H9 (cell line): ENCODE measurements at regions not wholly inside any gene's neighbourhood (a gene's known extent, or its start where the extent isn't known, plus 50 kb on each side); places are given as distances from the start of the nearest gene placed in this dataset.
"Not testable (repeated sequence)": the region's sequence is repeated elsewhere in the genome, so short reads cannot be mapped to it uniquely, and the experiment has no call there.

Source experiments
- DNase-seq: peaks from one replicate; pipeline ENCODE4 v3.0.0-alpha.2; 2017
- H2AFZ ChIP-seq: one replicate; pipeline ENCODE4 v1.6.1; 2013; ENCODE audit warnings: mild to moderate bottlenecking, low read length, control low read depth, moderate library complexity
- H2AK5ac ChIP-seq: 2 replicates; pipeline ENCODE4 v1.6.1; 2013; ENCODE audit warnings: low read length, control low read depth, mixed read lengths; ENCODE audit not compliant: insufficient read length
- H2BK120ac ChIP-seq: one replicate; pipeline ENCODE4 v1.6.1; 2013; ENCODE audit warnings: low read depth, mild to moderate bottlenecking, low read length, control low read depth, inconsistent platforms; ENCODE audit not compliant: poor library complexity, severe bottlenecking
- H2BK12ac ChIP-seq: 2 replicates; pipeline ENCODE4 v1.6.1; 2013; ENCODE audit warnings: low read length, control low read depth, mixed read lengths, low read depth; ENCODE audit not compliant: insufficient read length
- H2BK15ac ChIP-seq: 2 replicates; pipeline ENCODE4 v1.6.1; 2013; ENCODE audit warnings: low read depth, low read length, control low read depth
- H2BK20ac ChIP-seq: one replicate; pipeline ENCODE4 v1.6.1; 2013; ENCODE audit warnings: low read depth, mild to moderate bottlenecking, low read length, control low read depth, inconsistent platforms; ENCODE audit not compliant: poor library complexity, severe bottlenecking
- H2BK5ac ChIP-seq: 2 replicates; pipeline ENCODE4 v1.6.1; 2013; ENCODE audit warnings: low read length, control low read depth, mixed read lengths; ENCODE audit not compliant: insufficient read length
- H3K14ac ChIP-seq: 2 replicates; pipeline ENCODE4 v1.6.1; 2013; ENCODE audit warnings: low read length, control low read depth; ENCODE audit not compliant: insufficient read depth
- H3K18ac ChIP-seq: 2 replicates; pipeline ENCODE4 v1.6.1; 2013; ENCODE audit warnings: low read depth, mild to moderate bottlenecking, mixed read lengths, low read length, control low read depth; ENCODE audit not compliant: insufficient read length
- H3K23ac ChIP-seq: 2 replicates; pipeline ENCODE4 v1.6.1; 2013; ENCODE audit warnings: low read length, control low read depth, mixed read lengths, low read depth; ENCODE audit not compliant: insufficient read length
- H3K23me2 ChIP-seq: 2 replicates; pipeline ENCODE4 v1.6.1; 2013; ENCODE audit warnings: low read depth, mild to moderate bottlenecking, mixed read lengths, low read length, control low read depth; ENCODE audit not compliant: insufficient read length, poor library complexity, severe bottlenecking
- H3K27ac ChIP-seq: 2 replicates; pipeline ENCODE4 v1.5.1; 2013; ENCODE audit warnings: low read length, control low read depth, mixed read lengths, low read depth; ENCODE audit not compliant: insufficient read length
- H3K27me3 ChIP-seq: 2 replicates; pipeline ENCODE4 v1.6.1; 2013; ENCODE audit warnings: low read length, control low read depth, inconsistent platforms; ENCODE audit not compliant: insufficient read depth
- H3K4ac ChIP-seq: 2 replicates; pipeline ENCODE4 v1.6.1; 2013; ENCODE audit warnings: low read depth, mild to moderate bottlenecking, control low read depth, inconsistent platforms, low read length, moderate library complexity
- H3K4me1 ChIP-seq: 2 replicates; pipeline ENCODE4 v1.6.1; 2013; ENCODE audit warnings: low read length, control low read depth, inconsistent platforms; ENCODE audit not compliant: insufficient read depth
- H3K4me2 ChIP-seq: 2 replicates; pipeline ENCODE4 v1.6.1; 2013; ENCODE audit warnings: low read length, control low read depth, mixed read lengths; ENCODE audit not compliant: insufficient read length, insufficient read depth
- H3K56ac ChIP-seq: 2 replicates; pipeline ENCODE4 v1.6.1; 2013; ENCODE audit warnings: low read depth, mild to moderate bottlenecking, mixed read lengths, low read length, control low read depth; ENCODE audit not compliant: insufficient read length
- H3K79me1 ChIP-seq: 2 replicates; pipeline ENCODE4 v1.6.1; 2013; ENCODE audit warnings: low read depth, mild to moderate bottlenecking, moderate library complexity, low read length, control low read depth, inconsistent platforms; ENCODE audit not compliant: insufficient read depth, poor library complexity, severe bottlenecking
- H3K79me2 ChIP-seq: 2 replicates; pipeline ENCODE4 v1.6.1; 2013; ENCODE audit warnings: low read length, control low read depth, inconsistent platforms; ENCODE audit not compliant: insufficient read depth
- H3K9ac ChIP-seq: 2 replicates; pipeline ENCODE4 v1.6.1; 2013; ENCODE audit warnings: low read length, control low read depth, mixed read lengths; ENCODE audit not compliant: insufficient read length; ENCODE audit errors: extremely low read depth
- H3K9me3 ChIP-seq: one replicate; pipeline ENCODE4 v1.6.1; 2013; ENCODE audit warnings: low read depth, low read length, inconsistent platforms; ENCODE audit not compliant: control insufficient read depth
- H3T11ph ChIP-seq: one replicate; pipeline ENCODE4 v1.6.1; 2013; ENCODE audit warnings: mild to moderate bottlenecking, low read length, control low read depth, inconsistent platforms
- H4K20me1 ChIP-seq: one replicate; pipeline ENCODE4 v1.6.1; 2013; ENCODE audit not compliant: control insufficient read depth, insufficient read length, insufficient read depth
- H4K5ac ChIP-seq: 2 replicates; pipeline ENCODE4 v1.6.1; 2013; ENCODE audit warnings: low read depth, mild to moderate bottlenecking, mixed read lengths, low read length, control low read depth; ENCODE audit not compliant: insufficient read length
- H4K8ac ChIP-seq: replicated peaks from 2 replicates; pipeline ENCODE4 v1.6.1; 2013; ENCODE audit warnings: low read length, control low read depth, mixed read lengths, low read depth; ENCODE audit not compliant: insufficient read length
- H4K91ac ChIP-seq: 2 replicates; pipeline ENCODE4 v1.6.1; 2013; ENCODE audit warnings: low read depth, mild to moderate bottlenecking, moderate library complexity, mixed read lengths, low read length, control low read depth; ENCODE audit not compliant: insufficient read length
- H3K27ac Mint-ChIP-seq, 3 experiments: 2 replicates in 2 of 3; 3 replicates in 1 of 3; pipeline ENCODE4 v1.8.0; 2020 to 2021; ENCODE audit warnings: mixed read lengths in 3 of 3, mild to moderate bottlenecking in 1 of 3, moderate library complexity in 1 of 3
- H3K27me3 Mint-ChIP-seq: 2 replicates; pipeline ENCODE4 v1.8.0; 2021; ENCODE audit warnings: low read depth, mild to moderate bottlenecking, moderate library complexity, mixed read lengths
- H3K36me3 Mint-ChIP-seq, 3 experiments: 2 replicates in 2 of 3; 3 replicates in 1 of 3; pipeline ENCODE4 v1.8.0; 2020 to 2021; ENCODE audit warnings: low read depth in 3 of 3, mixed read lengths in 3 of 3; ENCODE audit not compliant: insufficient read depth in 1 of 3
- H3K4me1 Mint-ChIP-seq, 2 experiments: 2 replicates each; pipeline ENCODE4 v1.8.0; 2020; ENCODE audit warnings: mixed read lengths in 2 of 2
- H3K4me3 Mint-ChIP-seq, 2 experiments: 2 replicates in 1 of 2; 3 replicates in 1 of 2; pipeline ENCODE4 v1.8.0; 2020 to 2021; ENCODE audit warnings: mild to moderate bottlenecking in 2 of 2, mixed read lengths in 2 of 2, moderate library complexity in 1 of 2
- H3K9me3 Mint-ChIP-seq, 2 experiments: 2 replicates in 1 of 2; 3 replicates in 1 of 2; pipeline ENCODE4 v1.8.0; 2020; ENCODE audit warnings: mild to moderate bottlenecking in 2 of 2, mixed read lengths in 2 of 2, moderate library complexity in 1 of 2
- WGBS: extraction: QIAGEN DNeasy Blood & Tissue Kit; methylation state at CpG from one replicate; pipeline ENCODE4 v1.1.7; 2013; ENCODE audit warnings: missing lambda C conversion rate, low lambda C conversion rate, mixed read lengths; ENCODE audit not compliant: insufficient read length; ENCODE audit errors: extremely low coverage; 5-methylcytosine and 5-hydroxymethylcytosine counted together

- not testable (repeated sequence) for H2BK5ac ChIP-seq, H3K23ac ChIP-seq, H3K27me3 ChIP-seq, H4K91ac ChIP-seq, H3K9me3 Mint-ChIP-seq, H2BK120ac ChIP-seq, H4K20me1 ChIP-seq, H3K36me3 Mint-ChIP-seq, H2BK20ac ChIP-seq, H4K5ac ChIP-seq, H2AFZ ChIP-seq, H2AK5ac ChIP-seq, H3K79me1 ChIP-seq, H2BK12ac ChIP-seq, H3K4me2 ChIP-seq, H3K9me3 ChIP-seq, H3K4me3 Mint-ChIP-seq, H3K27me3 Mint-ChIP-seq, H3K9ac ChIP-seq, H3K27ac ChIP-seq, H3K18ac ChIP-seq, H3K4ac ChIP-seq, H3K4me1 ChIP-seq, H3K23me2 ChIP-seq, H2BK15ac ChIP-seq, H3K4me1 Mint-ChIP-seq, H4K8ac ChIP-seq, DNase-seq, H3K14ac ChIP-seq, H3T11ph ChIP-seq, H3K79me2 ChIP-seq, H3K27ac Mint-ChIP-seq, H3K56ac ChIP-seq
- no CpG with 5 or more reads among the region's 28 CpGs for WGBS
These were observed 201.4 kb upstream of the PRKX start for GRCh38 chrX:3914813-3915212.

GRCh38 chrX:3914059-3914458 lies 200.6 kb upstream of the PRKX start:
- H2BK12ac ChIP-seq, H3K27me3 ChIP-seq, H2BK20ac ChIP-seq, DNase-seq, H3T11ph ChIP-seq, H3K18ac ChIP-seq, H3K4me1 ChIP-seq, H3K4ac ChIP-seq, H3K9me3 ChIP-seq, H3K9me3 Mint-ChIP-seq, H3K27me3 Mint-ChIP-seq, H3K23ac ChIP-seq, H3K9ac ChIP-seq, H3K4me1 Mint-ChIP-seq, H3K79me2 ChIP-seq, H4K5ac ChIP-seq, H4K91ac ChIP-seq, H3K4me2 ChIP-seq, H3K27ac Mint-ChIP-seq, H4K8ac ChIP-seq, H2AFZ ChIP-seq, H3K23me2 ChIP-seq, H3K79me1 ChIP-seq, H2AK5ac ChIP-seq, H3K4me3 Mint-ChIP-seq, H3K56ac ChIP-seq, H3K36me3 Mint-ChIP-seq, H2BK15ac ChIP-seq, H3K27ac ChIP-seq, H2BK5ac ChIP-seq, H4K20me1 ChIP-seq, H3K14ac ChIP-seq, H2BK120ac ChIP-seq: not testable (repeated sequence)
- no CpG with 5 or more reads among the region's 13 CpGs for WGBS

GRCh38 chrX:3911012-3911411 lies 197.6 kb upstream of the PRKX start:
- not testable (repeated sequence) for H3K4me2 ChIP-seq, H3K79me2 ChIP-seq, H3K9me3 Mint-ChIP-seq, H2AK5ac ChIP-seq, H2BK15ac ChIP-seq, H4K5ac ChIP-seq, H3K27ac ChIP-seq, H3K23me2 ChIP-seq, H3K18ac ChIP-seq, H3K14ac ChIP-seq, H2BK120ac ChIP-seq, H3K27ac Mint-ChIP-seq, H2BK12ac ChIP-seq, H2AFZ ChIP-seq, H3T11ph ChIP-seq, H3K9ac ChIP-seq, H3K4me1 Mint-ChIP-seq, H3K36me3 Mint-ChIP-seq, DNase-seq, H3K4ac ChIP-seq, H3K27me3 Mint-ChIP-seq, H3K4me3 Mint-ChIP-seq, H4K20me1 ChIP-seq, H3K79me1 ChIP-seq, H3K9me3 ChIP-seq, H3K27me3 ChIP-seq, H3K4me1 ChIP-seq, H4K91ac ChIP-seq, H4K8ac ChIP-seq, H3K23ac ChIP-seq, H2BK5ac ChIP-seq, H2BK20ac ChIP-seq, H3K56ac ChIP-seq
- no CpG with 5 or more reads among the region's 6 CpGs for WGBS
